Astrocyte (in vitro differentiated cells and primary cell): ENCODE measurements at regions not wholly inside any gene's neighbourhood (a gene's known extent, or its start where the extent isn't known, plus 50 kb on each side); places are given as distances from the start of the nearest gene placed in this dataset.
A peak's percentile ranks its signal among the peaks of the same experiment; 100 is the strongest.

Experiments
- DNase-seq: peaks from one replicate; pipeline ENCODE4 v3.0.0-alpha.2; 2010; ENCODE audit warnings: low read depth
- FAIRE-seq: peaks from 2 replicates; lab custom pipeline; 2011; peaks lifted over from hg19 to GRCh38; lab: Jason Lieb, UNC
- H2AFZ ChIP-seq: 2 replicates; pipeline ENCODE4 v1.6.0; 2012; ENCODE audit warnings: low read depth, low read length, inconsistent platforms
- H3K27ac ChIP-seq: 2 replicates; pipeline ENCODE4 v1.5.1; 2011; ENCODE audit warnings: low read depth, low read length, inconsistent platforms
- H3K27me3 ChIP-seq: 2 replicates; pipeline ENCODE4 v1.6.0; 2011; ENCODE audit warnings: low read length, inconsistent platforms; ENCODE audit not compliant: insufficient read depth
- H3K36me3 ChIP-seq: 2 replicates; pipeline ENCODE4 v1.5.1; 2011; ENCODE audit warnings: low read length, inconsistent platforms; ENCODE audit not compliant: insufficient read depth
- H3K4me1 ChIP-seq: 2 replicates; pipeline ENCODE4 v1.5.1; 2011; ENCODE audit warnings: low read length, inconsistent platforms; ENCODE audit not compliant: insufficient read depth
- H3K4me2 ChIP-seq: 2 replicates; pipeline ENCODE4 v1.6.0; 2012; ENCODE audit warnings: low read length, inconsistent platforms
- H3K4me3 ChIP-seq: 2 replicates; pipeline ENCODE4 v1.5.1; 2011; ENCODE audit warnings: low read depth, mild to moderate bottlenecking, low read length, inconsistent platforms; ENCODE audit not compliant: insufficient read depth
- H3K79me2 ChIP-seq: 2 replicates; pipeline ENCODE4 v1.6.0; 2012; ENCODE audit warnings: mild to moderate bottlenecking, low read length, inconsistent platforms; ENCODE audit not compliant: insufficient read depth
- H3K9ac ChIP-seq: 2 replicates; pipeline ENCODE4 v1.6.0; 2012; ENCODE audit warnings: mild to moderate bottlenecking, low read length, inconsistent platforms
- H3K9me3 ChIP-seq: 2 replicates; pipeline ENCODE4 v1.5.1; 2012; ENCODE audit warnings: low read depth, mild to moderate bottlenecking, low read length, inconsistent platforms; ENCODE audit not compliant: insufficient read depth
- H4K20me1 ChIP-seq: 2 replicates; pipeline ENCODE4 v1.6.0; 2012; ENCODE audit warnings: low read length, inconsistent platforms; ENCODE audit not compliant: insufficient read depth
- H3K27ac Mint-ChIP-seq: one replicate; pipeline ENCODE4 v1.8.0; 2021; ENCODE audit warnings: mild to moderate bottlenecking, mixed read lengths; ENCODE audit not compliant: unreplicated experiment
- H3K27me3 Mint-ChIP-seq: one replicate; pipeline ENCODE4 v1.8.0; 2021; ENCODE audit warnings: low read depth, mixed read lengths; ENCODE audit not compliant: unreplicated experiment
- H3K36me3 Mint-ChIP-seq: one replicate; pipeline ENCODE4 v1.8.0; 2021; ENCODE audit warnings: low read depth, mixed read lengths; ENCODE audit not compliant: unreplicated experiment
- H3K4me1 Mint-ChIP-seq: one replicate; pipeline ENCODE4 v1.8.0; 2021; ENCODE audit warnings: low read depth, mixed read lengths; ENCODE audit not compliant: unreplicated experiment
- H3K4me3 Mint-ChIP-seq: one replicate; pipeline ENCODE4 v1.8.0; 2021; ENCODE audit warnings: mild to moderate bottlenecking, moderate library complexity, mixed read lengths; ENCODE audit not compliant: unreplicated experiment
- H3K9me3 Mint-ChIP-seq: one replicate; pipeline ENCODE4 v1.8.0; 2021; ENCODE audit warnings: mild to moderate bottlenecking, mixed read lengths; ENCODE audit not compliant: unreplicated experiment
- CTCF ChIP-seq: IDR thresholded peaks from 2 replicates; pipeline ENCODE4 v1.5.1; 2011; ENCODE audit warnings: low read depth, mild to moderate bottlenecking, inconsistent platforms, low read length, moderate library complexity; ENCODE audit not compliant: insufficient read depth
- EZH2 ChIP-seq: IDR thresholded peaks from 2 replicates; pipeline ENCODE4 v1.6.1; 2012; ENCODE audit warnings: mild to moderate bottlenecking, low read length, inconsistent platforms; ENCODE audit not compliant: insufficient read depth

GRCh38 chr10:88037623-88038022 is 174.2 kb downstream of the PTEN start:
- no peak overlapping the region for H3K4me3 Mint-ChIP-seq
- no peaks in the 10 kb centered on the region for H3K27me3 ChIP-seq
- TF ChIP-seq EZH2 = no peak
- no peak for TF ChIP-seq CTCF
- no peak overlapping the region for H2AFZ ChIP-seq
- H3K27me3 Mint-ChIP-seq = no peaks in the 10 kb centered on the region
- no peaks in the 10 kb centered on the region for H3K9me3 ChIP-seq
- no peak overlapping the region for H3K9ac ChIP-seq
- H3K79me2 ChIP-seq = no peaks in the 10 kb centered on the region
- H3K4me1 Mint-ChIP-seq = peaks cover 35% of the 10 kb centered on the region
- H3K36me3 ChIP-seq = no peaks in the 10 kb centered on the region
- no peak overlapping the region for H3K4me3 ChIP-seq
- no peaks in the 10 kb centered on the region for H3K9me3 Mint-ChIP-seq
- peaks cover 33% of the 10 kb centered on the region for H3K4me1 ChIP-seq
- no peak overlapping the region for H3K4me2 ChIP-seq
- no peaks in the 10 kb centered on the region for H3K36me3 Mint-ChIP-seq
- no peak overlapping the region for H3K27ac ChIP-seq
- no peak for FAIRE-seq
- H3K27ac Mint-ChIP-seq = no peak overlapping the region
- no peaks in the 10 kb centered on the region for H4K20me1 ChIP-seq
- no peak for DNase-seq

GRCh38 chr10:88038268-88038667 is 174.8 kb downstream of the PTEN start:
- no peaks in the 10 kb centered on the region for H3K27me3 Mint-ChIP-seq
- no peak overlapping the region for H3K27ac ChIP-seq
- H3K4me1 Mint-ChIP-seq = peaks cover 34% of the 10 kb centered on the region
- no peaks in the 10 kb centered on the region for H4K20me1 ChIP-seq
- no peak overlapping the region for H3K27ac Mint-ChIP-seq
- no peaks in the 10 kb centered on the region for H3K36me3 Mint-ChIP-seq
- FAIRE-seq (peak; percentile 34), DNase-seq (peak; percentile 94)
- H3K27me3 ChIP-seq = no peaks in the 10 kb centered on the region
- H3K4me3 ChIP-seq = no peak overlapping the region
- H3K9me3 ChIP-seq = no peaks in the 10 kb centered on the region
- no peaks in the 10 kb centered on the region for H3K9me3 Mint-ChIP-seq
- H3K79me2 ChIP-seq = no peaks in the 10 kb centered on the region
- H3K4me1 ChIP-seq = peaks cover 32% of the 10 kb centered on the region
- H3K9ac ChIP-seq = no peak overlapping the region
- no peak overlapping the region for H2AFZ ChIP-seq
- TF ChIP-seq CTCF (no peak), EZH2 (no peak)
- no peak overlapping the region for H3K4me2 ChIP-seq
- no peaks in the 10 kb centered on the region for H3K36me3 ChIP-seq
- no peak overlapping the region for H3K4me3 Mint-ChIP-seq

GRCh38 chr10:88039496-88040200 is 176.2 kb downstream of the PTEN start:
- no peaks in the 10 kb centered on the region for H4K20me1 ChIP-seq
- H3K79me2 ChIP-seq = no peaks in the 10 kb centered on the region
- Mint-ChIP-seq H3K9me3 (no peaks in the 10 kb centered on the region), H3K4me3 (no peak overlapping the region), H3K27me3 (no peaks in the 10 kb centered on the region), H3K36me3 (no peaks in the 10 kb centered on the region), H3K27ac (peak overlapping the region; percentile 42), H3K4me1 (peaks cover 33% of the 10 kb centered on the region)
- H3K36me3 ChIP-seq = no peaks in the 10 kb centered on the region
- no peak overlapping the region for H3K4me3 ChIP-seq
- H2AFZ ChIP-seq = no peak overlapping the region
- H3K27ac ChIP-seq = no peak overlapping the region
- peak overlapping the region; percentile 30 for H3K4me2 ChIP-seq
- peaks cover 32% of the 10 kb centered on the region for H3K4me1 ChIP-seq
- FAIRE-seq (peak; percentile 56), DNase-seq (peak; percentile 68)
- TF ChIP-seq CTCF (no peak), EZH2 (no peak)
- H3K9me3 ChIP-seq = no peaks in the 10 kb centered on the region
- H3K27me3 ChIP-seq = no peaks in the 10 kb centered on the region
- no peak overlapping the region for H3K9ac ChIP-seq
